GM12892 (cell line): ENCODE measurements at regions not wholly inside any gene's neighbourhood (a gene's known extent, or its start where the extent isn't known, plus 50 kb on each side); places are given as distances from the start of the nearest gene placed in this dataset.

Experiments
- POLR2A ChIP-seq: IDR thresholded peaks from 2 replicates; pipeline ENCODE4 v1.6.1; 2011; ENCODE audit warnings: low read depth, low read length, control low read depth
- POLR2AphosphoS5 ChIP-seq: IDR thresholded peaks from 2 replicates; pipeline ENCODE4 v1.6.1; 2011; ENCODE audit warnings: low read depth, low read length, control low read depth

DNA sequence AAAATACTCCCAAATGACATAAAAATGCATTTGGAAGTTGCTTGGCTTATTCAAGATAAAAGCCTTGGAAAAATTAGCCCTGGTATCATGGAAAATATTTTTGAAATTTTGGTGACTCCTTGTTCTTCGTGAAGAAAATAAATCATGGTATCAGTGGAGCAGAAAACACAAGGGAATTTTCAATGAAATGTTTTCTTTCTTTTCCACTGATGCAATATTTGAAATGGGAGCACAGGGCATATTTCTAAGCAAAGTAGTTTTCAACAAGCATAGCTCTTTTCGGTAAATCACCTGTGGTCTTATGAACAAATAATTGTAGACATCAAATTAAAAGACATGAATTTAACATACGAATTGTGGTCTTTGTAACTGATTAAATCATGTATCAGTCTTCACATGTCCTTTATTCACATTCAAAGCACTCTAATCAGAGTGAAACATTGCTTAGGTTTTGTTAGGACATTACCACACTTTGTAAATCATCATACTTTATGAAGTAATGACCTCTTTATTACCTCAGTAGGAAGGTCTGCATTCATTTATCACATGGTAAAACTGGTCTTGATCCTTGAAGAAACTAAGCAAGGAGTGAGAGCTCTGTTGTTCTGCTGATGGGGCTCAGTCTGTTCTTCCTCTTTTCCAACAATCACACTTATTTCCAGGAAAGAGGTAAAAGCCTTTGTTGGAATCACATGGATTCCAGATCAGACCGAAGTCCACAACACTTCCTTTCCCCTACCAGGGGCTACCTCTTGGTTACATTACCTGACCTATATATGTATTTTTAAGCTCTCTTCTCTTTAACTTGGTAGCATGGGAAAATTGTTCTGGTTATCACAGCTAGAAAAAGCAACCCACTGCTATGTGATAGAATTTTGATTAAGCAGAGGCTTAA, 413.5 kb upstream of the THBS1 start:
- TF ChIP-seq POLR2A (no peak), POLR2AphosphoS5 (no peak)
